ENCODE measurements at regions not wholly inside any gene's neighbourhood (a gene's known extent, or its start where the extent isn't known, plus 50 kb on each side); places are given as distances from the start of the nearest gene placed in this dataset.
"Not testable (repeated sequence)": the region's sequence is repeated elsewhere in the genome, so short reads cannot be mapped to it uniquely, and the experiment has no call there.

DNA sequence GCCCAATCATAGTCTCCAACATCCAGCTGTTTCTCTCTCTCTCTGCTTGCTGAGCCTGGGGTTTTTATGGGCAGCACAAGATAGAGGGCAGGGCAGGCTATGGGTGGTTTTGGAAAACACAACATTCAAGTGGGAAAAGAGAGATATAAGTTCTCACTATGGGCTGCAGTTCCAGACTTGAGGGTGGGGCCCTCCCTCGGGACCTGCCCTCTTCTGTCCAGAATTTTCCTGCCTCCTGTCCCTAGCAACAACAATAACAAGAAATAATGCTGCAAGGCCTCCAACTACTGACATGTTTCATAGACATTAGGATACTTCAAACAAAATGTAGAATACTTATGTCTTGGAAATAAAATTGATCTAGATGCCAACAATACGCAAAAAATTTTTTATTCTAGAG lies 107.8 kb downstream of the C18orf54 start:
- no peak for DNase-seq (ENCODE audit: low read depth)
- no peak overlapping the region for H3K4me3 ChIP-seq (ENCODE audit: low read depth, low read length)
- TF ChIP-seq, protein P1, sequence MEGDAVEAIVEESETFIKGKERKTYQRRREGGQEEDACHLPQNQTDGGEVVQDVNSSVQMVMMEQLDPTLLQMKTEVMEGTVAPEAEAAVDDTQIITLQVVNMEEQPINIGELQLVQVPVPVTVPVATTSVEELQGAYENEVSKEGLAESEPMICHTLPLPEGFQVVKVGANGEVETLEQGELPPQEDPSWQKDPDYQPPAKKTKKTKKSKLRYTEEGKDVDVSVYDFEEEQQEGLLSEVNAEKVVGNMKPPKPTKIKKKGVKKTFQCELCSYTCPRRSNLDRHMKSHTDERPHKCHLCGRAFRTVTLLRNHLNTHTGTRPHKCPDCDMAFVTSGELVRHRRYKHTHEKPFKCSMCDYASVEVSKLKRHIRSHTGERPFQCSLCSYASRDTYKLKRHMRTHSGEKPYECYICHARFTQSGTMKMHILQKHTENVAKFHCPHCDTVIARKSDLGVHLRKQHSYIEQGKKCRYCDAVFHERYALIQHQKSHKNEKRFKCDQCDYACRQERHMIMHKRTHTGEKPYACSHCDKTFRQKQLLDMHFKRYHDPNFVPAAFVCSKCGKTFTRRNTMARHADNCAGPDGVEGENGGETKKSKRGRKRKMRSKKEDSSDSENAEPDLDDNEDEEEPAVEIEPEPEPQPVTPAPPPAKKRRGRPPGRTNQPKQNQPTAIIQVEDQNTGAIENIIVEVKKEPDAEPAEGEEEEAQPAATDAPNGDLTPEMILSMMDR (IDR thresholded peaks at IDR 0.05; ENCODE audit: insufficient read depth, low read depth, low read length, missing control alignments), result no peak

DNA sequence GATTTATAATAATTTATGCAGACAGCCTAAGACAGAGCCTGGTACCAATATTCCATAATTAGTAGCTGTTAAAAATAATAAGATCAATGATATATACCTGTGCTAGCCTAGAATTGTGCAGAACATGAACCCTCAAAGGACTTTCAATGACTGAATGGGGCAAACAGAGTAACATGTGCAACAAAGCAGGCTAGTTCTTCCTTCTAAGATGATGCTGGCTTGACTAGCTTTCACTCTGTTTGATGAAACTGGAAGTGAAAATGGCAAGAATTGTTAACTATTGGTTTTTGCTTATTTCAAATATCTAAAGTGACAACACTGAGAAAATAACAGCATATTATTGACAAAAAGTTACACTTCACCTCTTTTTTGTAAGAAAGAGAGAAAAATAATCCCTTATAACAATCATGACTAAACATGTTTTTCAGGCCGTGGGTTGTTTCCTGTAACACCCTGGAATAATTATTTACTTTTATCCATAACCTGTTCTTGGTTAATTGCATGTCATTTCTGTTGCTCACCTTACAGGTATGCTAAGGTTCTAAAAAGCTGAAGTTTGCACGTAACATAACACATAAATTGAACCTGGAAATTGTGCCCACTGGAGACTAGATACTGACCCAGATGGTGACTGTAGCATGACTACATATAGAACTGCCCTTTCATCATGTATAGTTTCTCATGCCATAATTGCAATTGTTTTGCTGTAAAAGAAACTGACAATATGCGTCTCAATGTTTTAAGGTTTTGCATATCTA lies 108.7 kb downstream of the C18orf54 start:
- TF ChIP-seq, protein P1 (IDR thresholded peaks at IDR 0.05; ENCODE audit: insufficient read depth, low read depth, low read length, missing control alignments), result no peak
- peak; percentile 9 for DNase-seq (ENCODE audit: low read depth)
- no peak overlapping the region for H3K4me3 ChIP-seq (ENCODE audit: low read depth, low read length)

DNA sequence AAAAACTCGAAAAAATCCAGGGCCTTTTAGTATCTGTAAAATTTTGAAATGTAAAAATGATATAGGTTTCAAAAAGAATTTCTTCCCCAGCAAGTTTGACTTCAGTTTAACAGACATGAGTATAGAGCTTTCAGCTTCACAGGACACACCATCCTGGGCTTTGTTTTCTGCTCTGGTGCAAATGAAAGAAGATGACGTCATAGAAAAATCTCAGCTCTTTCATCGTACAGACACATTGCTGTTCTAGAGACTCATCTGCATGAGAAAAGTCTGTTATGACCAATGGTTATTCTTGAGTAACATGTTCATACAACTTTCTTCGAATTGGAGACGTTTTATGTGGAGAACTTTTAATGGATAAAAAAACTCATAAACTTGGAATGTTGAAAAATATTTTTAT lies 111.7 kb upstream of the DYNAP start:
- no peak overlapping the region for H3K4me3 ChIP-seq (ENCODE audit: low read depth, low read length)
- TF ChIP-seq, protein P1 (IDR thresholded peaks at IDR 0.05; ENCODE audit: insufficient read depth, low read depth, low read length, missing control alignments), result no peak
- DNase-seq (ENCODE audit: low read depth), result no peak

DNA sequence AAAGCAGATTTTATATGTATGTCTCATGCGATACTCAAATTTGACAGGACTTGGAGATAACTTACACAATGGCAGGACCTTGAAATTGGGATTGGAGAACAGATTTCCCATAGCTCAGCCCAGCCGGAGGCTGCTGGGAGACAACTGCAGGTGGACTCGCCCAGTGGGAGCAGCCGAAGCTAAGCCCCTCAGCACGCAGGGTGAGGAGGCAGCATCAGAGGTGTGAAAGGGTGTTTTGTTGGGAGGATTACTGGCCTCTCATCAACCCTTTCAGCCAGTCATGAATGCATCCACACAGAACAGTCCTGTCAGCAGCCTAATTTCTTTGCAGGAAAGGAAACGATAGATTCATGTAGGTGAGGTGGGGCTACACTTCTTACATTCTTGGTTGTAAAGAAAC lies 110.4 kb upstream of the DYNAP start:
- H3K4me3 ChIP-seq (ENCODE audit: low read depth, low read length), result no peak overlapping the region
- TF ChIP-seq, protein P1 (IDR thresholded peaks at IDR 0.05; ENCODE audit: insufficient read depth, low read depth, low read length, missing control alignments), result no peak
- DNase-seq (ENCODE audit: low read depth), result no peak

DNA sequence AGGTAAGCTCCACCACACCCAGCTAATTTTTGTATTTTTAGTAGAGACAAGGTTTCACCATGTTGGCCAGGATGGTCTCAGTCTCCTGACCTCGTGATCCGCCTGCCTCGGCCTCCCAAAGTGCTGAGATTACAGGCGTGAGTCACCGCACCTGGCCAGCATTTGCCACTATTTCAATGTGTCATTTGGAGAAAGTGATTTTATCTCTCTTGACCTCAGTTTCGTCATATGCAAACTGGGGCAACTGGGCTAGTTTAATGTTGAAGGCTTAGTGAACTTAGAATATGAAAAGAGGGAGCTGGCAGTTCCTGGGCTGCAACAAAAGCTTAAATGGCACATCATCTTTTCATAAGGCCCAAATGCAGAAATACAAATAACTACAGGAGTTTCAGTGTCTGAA lies 88.6 kb upstream of the DYNAP start:
- H3K4me3 ChIP-seq (ENCODE audit: low read depth, low read length); DNase-seq (ENCODE audit: low read depth): not testable (repeated sequence)

DNA sequence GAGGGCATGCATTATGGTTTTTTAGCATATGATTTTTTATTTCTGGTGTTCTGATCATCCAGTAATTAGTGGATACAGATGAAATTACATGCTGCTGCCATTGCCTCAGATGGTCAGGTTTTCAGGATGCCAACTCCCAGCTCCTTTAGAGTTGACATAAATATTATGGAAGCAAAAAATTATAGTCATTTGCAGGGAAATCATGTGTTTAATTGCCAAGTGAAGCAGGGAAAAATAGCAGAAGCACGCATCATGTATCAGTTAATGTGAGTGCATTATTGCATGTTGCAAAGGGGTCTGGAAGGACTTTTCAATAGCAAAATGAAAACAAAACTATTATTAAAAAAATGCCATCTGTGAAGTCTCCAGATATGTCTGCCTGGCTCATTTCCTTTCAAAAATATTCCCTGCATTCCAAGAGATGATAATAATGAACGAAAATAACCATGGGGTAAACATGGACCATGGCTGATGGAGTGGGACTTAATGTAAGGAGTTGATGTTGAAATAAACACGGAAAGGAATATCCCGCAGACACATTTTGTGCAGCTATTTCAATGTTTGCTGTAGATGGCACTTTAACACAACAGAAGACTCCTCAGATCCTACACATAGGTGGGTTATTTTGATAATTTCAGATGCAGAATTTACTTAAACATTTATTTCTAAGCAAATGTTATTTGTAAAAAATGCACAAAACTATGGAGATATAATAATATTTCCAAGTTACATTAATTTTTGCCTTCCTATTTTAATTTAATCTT lies 87.7 kb upstream of the DYNAP start:
- no peak overlapping the region for H3K4me3 ChIP-seq (ENCODE audit: low read depth, low read length)
- DNase-seq (ENCODE audit: low read depth), result no peak
- TF ChIP-seq, protein P1 (IDR thresholded peaks at IDR 0.05; ENCODE audit: insufficient read depth, low read depth, low read length, missing control alignments), result no peak

DNA sequence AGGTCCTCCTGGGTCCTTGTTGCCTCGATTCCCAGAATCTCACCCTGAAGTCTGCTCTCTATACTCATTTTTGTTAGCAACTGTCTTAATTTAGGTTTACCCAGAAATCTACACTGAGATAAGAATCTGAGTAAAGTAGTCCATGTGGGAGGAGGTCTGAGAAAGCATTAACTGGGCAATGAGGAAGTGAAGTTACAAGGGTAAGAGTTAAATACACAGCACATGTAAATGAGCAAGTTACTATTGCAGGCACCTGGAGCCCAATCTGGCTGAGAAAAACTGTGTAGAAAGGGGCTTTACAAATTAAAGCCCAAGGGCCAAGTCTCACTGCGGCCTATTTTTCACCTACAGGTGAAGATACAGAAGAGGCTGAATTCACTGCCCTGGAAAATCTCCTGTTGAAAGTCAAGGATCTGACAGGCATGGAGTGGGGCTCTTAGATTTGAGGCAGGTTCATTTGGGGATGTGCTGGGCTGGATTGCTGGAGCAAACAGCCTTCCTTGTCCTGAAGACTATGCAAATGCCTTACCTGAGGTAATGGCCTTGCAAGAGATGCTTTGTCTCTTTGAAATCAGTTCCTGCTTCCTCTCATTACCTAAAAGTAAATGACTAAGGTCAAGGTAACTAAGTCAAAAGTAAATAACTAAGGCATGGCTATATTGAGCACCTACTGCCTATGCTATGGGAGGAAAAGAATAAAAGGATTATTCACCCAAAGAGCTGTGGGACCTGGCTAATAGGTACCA lies 84.4 kb upstream of the DYNAP start:
- no peak overlapping the region for H3K4me3 ChIP-seq (ENCODE audit: low read depth, low read length)
- TF ChIP-seq, protein P1 (IDR thresholded peaks at IDR 0.05; ENCODE audit: insufficient read depth, low read depth, low read length, missing control alignments), result no peak
- DNase-seq (ENCODE audit: low read depth), result no peak
